ENCODE measurements at regions not wholly inside any gene's neighbourhood (a gene's known extent, or its start where the extent isn't known, plus 50 kb on each side); places are given as distances from the start of the nearest gene placed in this dataset.
A peak's percentile ranks its signal among the peaks of the same experiment; 100 is the strongest.

DNA sequence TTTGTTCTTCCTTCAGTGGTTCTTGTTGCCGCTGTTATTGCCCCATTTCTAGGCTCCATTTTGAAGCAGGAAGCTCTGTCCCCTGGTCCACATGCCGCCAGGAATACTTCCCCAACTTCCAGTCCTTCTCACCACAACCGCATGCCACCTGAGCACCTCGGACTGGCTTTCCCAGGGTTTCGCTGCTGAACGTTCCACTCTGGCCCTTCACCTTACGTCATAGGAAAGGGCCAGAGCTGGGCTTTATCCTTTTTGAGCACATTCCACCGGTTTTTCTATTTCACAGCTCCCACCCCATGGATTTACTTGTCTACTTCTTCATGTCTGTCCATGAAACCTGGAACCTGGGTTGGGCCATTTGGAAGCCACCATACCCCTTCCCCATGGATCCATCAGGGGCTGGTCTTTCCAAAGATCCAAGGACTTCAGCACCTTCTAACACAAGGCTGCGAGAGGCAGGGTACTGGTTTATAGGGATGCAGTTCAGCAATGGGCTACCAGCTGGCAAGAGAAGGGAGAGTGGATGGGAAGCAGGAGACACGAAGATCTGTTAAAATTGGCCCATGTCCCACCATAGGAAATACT, 557.4 kb downstream of the BNC2 start:
- Mint-ChIP-seq H3K27me3 (ENCODE audit: low read depth) (peaks cover 2% of the 10 kb centered on the region; the same call in 1 of the 2 replicates), H3K9me3 (no peaks in the 10 kb centered on the region; a peak in 1 of 5 replicates), H3K4me1 (peaks cover 17 to 33% of the 10 kb centered on the region in 2 experiments), H3K4me3 (no peak overlapping the region), H3K36me3 (ENCODE audit: insufficient read depth in 1 of 3, low read depth in 3 of 3) (no peaks in the 10 kb centered on the region), H3K27ac (no peak overlapping the region)
- no peak overlapping the region for H4K91ac ChIP-seq (ENCODE audit: insufficient read length, low read depth, low read length)
- no peak overlapping the region for H3K9ac ChIP-seq (ENCODE audit: extremely low read depth, insufficient read length, low read length)
- H4K20me1 ChIP-seq (ENCODE audit: control insufficient read depth, insufficient read depth, insufficient read length): no peaks in the 10 kb centered on the region
- no peak overlapping the region for H3K4ac ChIP-seq (ENCODE audit: low read depth, low read length)
- no CpG with 5 or more reads among the region's 10 CpGs for WGBS (ENCODE audit: extremely low coverage, insufficient read length, low lambda C conversion rate)
- no peak overlapping the region for H3K4me2 ChIP-seq (ENCODE audit: insufficient read depth, insufficient read length, low read length)
- H3K23ac ChIP-seq (ENCODE audit: insufficient read length, low read depth, low read length): no peak overlapping the region
- no peaks in the 10 kb centered on the region for H3K79me2 ChIP-seq (ENCODE audit: insufficient read depth, low read length)
- H2AFZ ChIP-seq (ENCODE audit: low read length): no peak overlapping the region
- H3K27ac ChIP-seq (ENCODE audit: insufficient read length, low read depth, low read length): no peak overlapping the region
- DNase-seq: peak; percentile 4
- no peak overlapping the region for H4K8ac ChIP-seq (replicated peaks; ENCODE audit: insufficient read length, low read depth, low read length)
- no peak overlapping the region for H2BK20ac ChIP-seq (ENCODE audit: low read depth, low read length, poor library complexity, severe bottlenecking)
- H3K14ac ChIP-seq (ENCODE audit: insufficient read depth, low read length): no peak overlapping the region
- no peak overlapping the region for H4K5ac ChIP-seq (ENCODE audit: insufficient read length, low read depth, low read length)
- no peaks in the 10 kb centered on the region for H3K23me2 ChIP-seq (ENCODE audit: insufficient read length, low read depth, low read length, poor library complexity, severe bottlenecking)
- H2BK120ac ChIP-seq (ENCODE audit: low read depth, low read length, poor library complexity, severe bottlenecking): no peak overlapping the region
- H3K4me1 ChIP-seq (ENCODE audit: insufficient read depth, low read length): no peaks in the 10 kb centered on the region; the same call in 1 of the 2 replicates
- no peaks in the 10 kb centered on the region for H3K79me1 ChIP-seq (ENCODE audit: insufficient read depth, low read depth, low read length, poor library complexity, severe bottlenecking)
- H3K27me3 ChIP-seq (ENCODE audit: insufficient read depth, low read length): no peaks in the 10 kb centered on the region
- TF ChIP-seq, protein P1, sequence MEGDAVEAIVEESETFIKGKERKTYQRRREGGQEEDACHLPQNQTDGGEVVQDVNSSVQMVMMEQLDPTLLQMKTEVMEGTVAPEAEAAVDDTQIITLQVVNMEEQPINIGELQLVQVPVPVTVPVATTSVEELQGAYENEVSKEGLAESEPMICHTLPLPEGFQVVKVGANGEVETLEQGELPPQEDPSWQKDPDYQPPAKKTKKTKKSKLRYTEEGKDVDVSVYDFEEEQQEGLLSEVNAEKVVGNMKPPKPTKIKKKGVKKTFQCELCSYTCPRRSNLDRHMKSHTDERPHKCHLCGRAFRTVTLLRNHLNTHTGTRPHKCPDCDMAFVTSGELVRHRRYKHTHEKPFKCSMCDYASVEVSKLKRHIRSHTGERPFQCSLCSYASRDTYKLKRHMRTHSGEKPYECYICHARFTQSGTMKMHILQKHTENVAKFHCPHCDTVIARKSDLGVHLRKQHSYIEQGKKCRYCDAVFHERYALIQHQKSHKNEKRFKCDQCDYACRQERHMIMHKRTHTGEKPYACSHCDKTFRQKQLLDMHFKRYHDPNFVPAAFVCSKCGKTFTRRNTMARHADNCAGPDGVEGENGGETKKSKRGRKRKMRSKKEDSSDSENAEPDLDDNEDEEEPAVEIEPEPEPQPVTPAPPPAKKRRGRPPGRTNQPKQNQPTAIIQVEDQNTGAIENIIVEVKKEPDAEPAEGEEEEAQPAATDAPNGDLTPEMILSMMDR (conservative IDR thresholded peaks at IDR 0.05): no peak
- no peak overlapping the region for H3K56ac ChIP-seq (ENCODE audit: insufficient read length, low read depth, low read length)
- H3K18ac ChIP-seq (ENCODE audit: insufficient read length, low read depth, low read length): no peak overlapping the region
- H2BK5ac ChIP-seq (ENCODE audit: insufficient read length, low read length): no peak overlapping the region
- H2AK5ac ChIP-seq (ENCODE audit: insufficient read length, low read length): no peak overlapping the region
- H3K9me3 ChIP-seq (ENCODE audit: control insufficient read depth, low read depth, low read length): no peaks in the 10 kb centered on the region
- H2BK12ac ChIP-seq (ENCODE audit: insufficient read length, low read depth, low read length): no peak overlapping the region
- H3T11ph ChIP-seq (ENCODE audit: low read length): no peak overlapping the region
- no peak overlapping the region for H2BK15ac ChIP-seq (ENCODE audit: low read depth, low read length)
